ENCODE measurements at regions not wholly inside any gene's neighbourhood (a gene's known extent, or its start where the extent isn't known, plus 50 kb on each side); places are given as distances from the start of the nearest gene placed in this dataset.

GRCh38 chr13:103386341-103386740 is 320.1 kb upstream of the SLC10A2 start:
- TF ChIP-seq CTCF (IDR thresholded peaks at IDR 0.05), result no peak
- TF ChIP-seq POLR2AphosphoS5 (IDR thresholded peaks at IDR 0.05), result no peak
- TF ChIP-seq POLR2A (IDR thresholded peaks at IDR 0.05; ENCODE audit: low read depth), result no peak

All from esophagus muscularis mucosa (tissue), 3 donors.